Heart right ventricle (tissue), 16 donors: ENCODE measurements at regions not wholly inside any gene's neighbourhood (a gene's known extent, or its start where the extent isn't known, plus 50 kb on each side); places are given as distances from the start of the nearest gene placed in this dataset.

Experiments used
- ATAC-seq, 8 donors: fragments of 200-7000 bp; cut with Tn5 transposase; one replicate each; pipeline ENCODE4 v1.9.1; 2020; ENCODE audit warnings: mild to moderate bottlenecking in 8 of 8, moderate library complexity in 8 of 8, moderate number of reproducible peaks in 1 of 8
- DNase-seq, 2 donors: peaks; one replicate each; pipeline ENCODE4 v3.0.0-alpha.2; 2020
- H3K27ac ChIP-seq, 10 donors: fragments of 200-600 bp; sonication (generic) in 2 of 10; one replicate each; pipeline versions ENCODE4 v1.5.0 to v1.8.0; 2020 to 2022; ENCODE audit warnings: mild to moderate bottlenecking in 3 of 10
- H3K27me3 ChIP-seq, 7 donors: fragments of 200-600 bp; one replicate each; pipeline ENCODE4 v1.8.0; 2021 to 2022; ENCODE audit warnings: mild to moderate bottlenecking in 2 of 7
- H3K36me3 ChIP-seq, 9 donors: fragments of 200-600 bp; sonication (generic) in 1 of 9; one replicate each; pipeline versions ENCODE4 v1.5.0 to v1.8.0; 2020 to 2022; ENCODE audit warnings: mild to moderate bottlenecking in 2 of 9
- H3K4me1 ChIP-seq, 9 donors: fragments of 200-600 bp; sonication (generic) in 1 of 9; one replicate each; pipeline versions ENCODE4 v1.5.0 to v1.8.0; 2020 to 2022; ENCODE audit warnings: mild to moderate bottlenecking in 4 of 9
- H3K4me3 ChIP-seq, 10 donors: fragments of 200-600 bp; sonication (generic) in 2 of 10; one replicate each; pipeline versions ENCODE4 v1.5.0 to v1.8.0; 2020 to 2022; ENCODE audit warnings: mild to moderate bottlenecking in 7 of 10, moderate library complexity in 2 of 10
- H3K9me3 ChIP-seq, 11 donors: fragments of 200-600 bp in 10 of 11; sonication (generic) in 2 of 11; one replicate each; pipeline versions ENCODE4 v1.5.0 to v1.8.0; 2013 to 2022; ENCODE audit warnings: mild to moderate bottlenecking in 2 of 11, control low read depth in 1 of 11, moderate library complexity in 1 of 11
- CTCF ChIP-seq, 9 donors: fragments of 200-600 bp; sonication (generic) in 2 of 9; IDR thresholded peaks; one replicate each; pipeline versions ENCODE4 v1.5.0 to v1.8.0; 2021 to 2022; ENCODE audit warnings: antibody characterized with exemption in 9 of 9, mild to moderate bottlenecking in 5 of 9, moderate library complexity in 1 of 9
- WGBS, 2 donors: extraction: QIAGEN DNeasy Blood & Tissue Kit; methylation state at CpG; one replicate each; pipeline ENCODE4 v1.1.7; 2013; ENCODE audit warnings: inconsistent platforms in 1 of 2; 5-methylcytosine and 5-hydroxymethylcytosine counted together
- intact Hi-C, 10 donors: fragments of 100-400 bp; cut with DNase I; formaldehyde crosslinking; loops; one replicate each; pipeline versions ENCODE4 v1.11.1 to v1.14.2; 2022
- donor health status: Arrhythmogenic right ventricular cardiomyopathy.
- donor health status: ischemic (EF 13 %, LVEDD 7.1; RV severe dilation, severe dysfunction).
- donor health status: healthy with polysubstance abuse.
- donor health status: DM: no; HTN: yes; CAD: no.
- donor health status: DM: no; HTN: no; CAD: no.
- donor health status: ischemic (EF 25% LVEDD 6.9; RV normal size, moderate dysfunction).
- donor health status: ischemic (EF 25% LVEDD 5.7; RV mildly dilated, moderate dysfunction).
- donor health status: healthy.
- donor health status: DM: yes; HTN: yes; CAD: no.
- donor health status: Ischemic cardiomyopathy.
- donor health status: ischemic (EF 35%, LVEDD 5.7; RV mildly dilated, moderate dysfunction).
- donor health status: nonischemic (EF 11% LVEDD 7.7; RV severe dilation, severe dysfunction).
- donor health status: DM: yes; HTN: yes; CAD: no.
- donor health status: PGD.
- donor health status: ischemic (EF 29% LVEDD 5.4; RV normal size, mild dysfunction).
- donor health status: nonischemic (EF 23%, LVEDD 6.1; RV moderate dilation, normal function).

- intact Hi-C loops = no loop called here
- TF ChIP-seq CTCF (IDR thresholded peaks at IDR 0.05) = no peak
- no peak for ATAC-seq
- Histone ChIP-seq H3K4me1 (no peaks in the 10 kb centered on the region), H3K27me3 (no peaks in the 10 kb centered on the region), H3K27ac (no peak overlapping the region), H3K9me3 (peaks cover 0 to 21% (median 0%) of the 10 kb centered on the region in 11 donors), H3K36me3 (no peaks in the 10 kb centered on the region), H3K4me3 (no peak overlapping the region)
- no peak for DNase-seq
Observed at GRCh38 chr5:119860463-119860862, 231.1 kb downstream of the FAM170A start.

GRCh38 chr5:119862619-119863018, 233.3 kb downstream of the FAM170A start:
- no peak for TF ChIP-seq CTCF (IDR thresholded peaks at IDR 0.05)
- DNase-seq (no peak), ATAC-seq (no peak)
- Histone ChIP-seq H3K4me3 (no peak overlapping the region), H3K27ac (no peak overlapping the region), H3K9me3 (peaks cover 0 to 15% (median 0%) of the 10 kb centered on the region in 11 donors), H3K36me3 (no peaks in the 10 kb centered on the region), H3K4me1 (no peaks in the 10 kb centered on the region), H3K27me3 (no peaks in the 10 kb centered on the region)
- WGBS, 2 donors = 78 to 79% methylated on average over 4 of the region's 4 CpGs
- intact Hi-C loops = no loop called here

- ATAC-seq (no peak), DNase-seq (no peak)
- Histone ChIP-seq H3K27me3 (no peaks in the 10 kb centered on the region), H3K36me3 (no peaks in the 10 kb centered on the region), H3K27ac (no peak overlapping the region), H3K9me3 (peaks cover 0 to 11% (median 0%) of the 10 kb centered on the region in 11 donors), H3K4me3 (no peak overlapping the region), H3K4me1 (no peaks in the 10 kb centered on the region)
- intact Hi-C loops = no loop called here
- TF ChIP-seq CTCF (IDR thresholded peaks at IDR 0.05) = no peak
Observed at GRCh38 chr5:119864286-119864685, 234.9 kb downstream of the FAM170A start.

GRCh38 chr5:119873611-119874010, 244.3 kb downstream of the FAM170A start:
- 77 to 78% methylated on average over 5 of the region's 5 CpGs for WGBS, 2 donors
- no peak for DNase-seq
- Histone ChIP-seq H3K36me3 (no peaks in the 10 kb centered on the region), H3K4me3 (no peak overlapping the region), H3K9me3 (no peaks in the 10 kb centered on the region), H3K4me1 (no peaks in the 10 kb centered on the region), H3K27me3 (no peaks in the 10 kb centered on the region), H3K27ac (no peak overlapping the region)
- intact Hi-C loops = no loop called here
- ATAC-seq = no peak
- no peak for TF ChIP-seq CTCF (IDR thresholded peaks at IDR 0.05)

GRCh38 chr5:119876522-119876921, 247.2 kb downstream of the FAM170A start:
- no peak overlapping the region for H3K4me3 ChIP-seq
- intact Hi-C loops = no loop called here
- H3K27ac ChIP-seq = no peak overlapping the region
- no peak for TF ChIP-seq CTCF (IDR thresholded peaks at IDR 0.05)
- H3K27me3 ChIP-seq = no peaks in the 10 kb centered on the region
- no peak for ATAC-seq
- H3K9me3 ChIP-seq = no peaks in the 10 kb centered on the region
- no peaks in the 10 kb centered on the region for H3K36me3 ChIP-seq
- no peak for DNase-seq
- H3K4me1 ChIP-seq = no peaks in the 10 kb centered on the region
